BE2C (cell line): ENCODE measurements at regions not wholly inside any gene's neighbourhood (a gene's known extent, or its start where the extent isn't known, plus 50 kb on each side); places are given as distances from the start of the nearest gene placed in this dataset.

Experiments used
- DNase-seq: peaks from one replicate; pipeline ENCODE4 v3.0.0-alpha.2; 2020
- H3K27me3 ChIP-seq: fragments of 250-450 bp; sonication (Bioruptor Pico); 2 replicates; pipeline ENCODE4 v1.5.1; 2020; ENCODE audit warnings: mild to moderate bottlenecking
- H3K36me3 ChIP-seq: fragments of 250-450 bp; sonication (Bioruptor Pico); 2 replicates; pipeline ENCODE4 v1.5.1; 2020; ENCODE audit warnings: mild to moderate bottlenecking
- H3K4me1 ChIP-seq: fragments of 250-450 bp; sonication (Bioruptor Pico); 2 replicates; pipeline ENCODE4 v1.5.1; 2020
- H3K4me3 ChIP-seq: 2 replicates; pipeline ENCODE4 v1.5.1; 2011; ENCODE audit warnings: low read depth, low read length
- H3K9me3 ChIP-seq: fragments of 250-450 bp; sonication (Bioruptor Pico); 2 replicates; pipeline ENCODE4 v1.5.1; 2020
- TF ChIP-seq, protein P1 (sequence below): IDR thresholded peaks from 2 replicates; pipeline ENCODE4 v1.5.1; 2012; ENCODE audit warnings: mild to moderate bottlenecking, low read depth, low read length

DNA sequence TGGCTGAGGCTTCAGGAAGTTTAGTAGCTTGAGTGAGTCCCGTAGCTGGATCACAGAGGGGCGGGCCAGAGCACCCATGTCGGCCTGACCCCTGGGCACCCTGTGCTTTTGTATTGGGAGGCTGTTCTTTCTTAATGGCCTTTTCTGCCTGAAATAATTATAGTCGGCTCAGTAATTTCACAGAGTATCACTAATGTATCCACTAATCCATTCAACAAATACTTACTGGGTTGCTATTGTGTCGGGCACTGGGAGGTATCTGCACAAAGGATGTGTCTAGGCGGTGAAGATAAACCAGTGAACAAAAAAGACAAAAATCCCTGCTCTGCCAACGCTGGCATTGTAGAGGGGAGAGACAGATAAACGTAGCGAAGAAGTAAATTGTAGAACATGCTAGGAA, 318.6 kb downstream of the FOXL1 start:
- no peak for DNase-seq

DNA sequence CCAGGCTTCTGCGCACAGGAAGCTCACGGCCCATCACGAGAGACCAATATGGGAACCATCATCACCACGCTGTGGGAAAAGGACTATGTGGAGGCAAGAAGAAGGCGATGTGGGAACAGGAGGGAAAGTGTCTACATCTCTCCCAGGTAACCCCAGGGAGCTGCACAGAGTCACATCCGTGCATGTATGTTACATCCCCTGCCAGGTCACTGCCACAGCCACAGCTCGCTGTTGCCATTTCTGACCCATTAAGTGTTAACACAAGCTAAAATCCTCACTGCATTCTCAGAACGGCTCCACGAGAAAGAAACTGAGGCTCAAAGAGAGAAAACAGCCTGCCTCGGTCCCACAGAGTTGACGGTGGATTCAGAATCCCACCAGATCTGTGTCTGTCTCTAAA, 319.1 kb downstream of the FOXL1 start:
- Histone ChIP-seq H3K4me3 (no peak overlapping the region), H3K4me1 (no peaks in the 10 kb centered on the region), H3K9me3 (no peaks in the 10 kb centered on the region), H3K36me3 (no peaks in the 10 kb centered on the region), H3K27me3 (no peaks in the 10 kb centered on the region; the same call in 1 of the 2 replicates)
- DNase-seq = no peak
- TF ChIP-seq, protein P1, sequence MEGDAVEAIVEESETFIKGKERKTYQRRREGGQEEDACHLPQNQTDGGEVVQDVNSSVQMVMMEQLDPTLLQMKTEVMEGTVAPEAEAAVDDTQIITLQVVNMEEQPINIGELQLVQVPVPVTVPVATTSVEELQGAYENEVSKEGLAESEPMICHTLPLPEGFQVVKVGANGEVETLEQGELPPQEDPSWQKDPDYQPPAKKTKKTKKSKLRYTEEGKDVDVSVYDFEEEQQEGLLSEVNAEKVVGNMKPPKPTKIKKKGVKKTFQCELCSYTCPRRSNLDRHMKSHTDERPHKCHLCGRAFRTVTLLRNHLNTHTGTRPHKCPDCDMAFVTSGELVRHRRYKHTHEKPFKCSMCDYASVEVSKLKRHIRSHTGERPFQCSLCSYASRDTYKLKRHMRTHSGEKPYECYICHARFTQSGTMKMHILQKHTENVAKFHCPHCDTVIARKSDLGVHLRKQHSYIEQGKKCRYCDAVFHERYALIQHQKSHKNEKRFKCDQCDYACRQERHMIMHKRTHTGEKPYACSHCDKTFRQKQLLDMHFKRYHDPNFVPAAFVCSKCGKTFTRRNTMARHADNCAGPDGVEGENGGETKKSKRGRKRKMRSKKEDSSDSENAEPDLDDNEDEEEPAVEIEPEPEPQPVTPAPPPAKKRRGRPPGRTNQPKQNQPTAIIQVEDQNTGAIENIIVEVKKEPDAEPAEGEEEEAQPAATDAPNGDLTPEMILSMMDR = no peak

More for the DNA sequence above, 318.6 kb downstream of the FOXL1 start:
- Histone ChIP-seq H3K27me3 (no peaks in the 10 kb centered on the region; the same call in 1 of the 2 replicates), H3K9me3 (no peaks in the 10 kb centered on the region), H3K4me1 (no peaks in the 10 kb centered on the region), H3K36me3 (no peaks in the 10 kb centered on the region), H3K4me3 (no peak overlapping the region)
- TF ChIP-seq, protein P1 = no peak

DNA sequence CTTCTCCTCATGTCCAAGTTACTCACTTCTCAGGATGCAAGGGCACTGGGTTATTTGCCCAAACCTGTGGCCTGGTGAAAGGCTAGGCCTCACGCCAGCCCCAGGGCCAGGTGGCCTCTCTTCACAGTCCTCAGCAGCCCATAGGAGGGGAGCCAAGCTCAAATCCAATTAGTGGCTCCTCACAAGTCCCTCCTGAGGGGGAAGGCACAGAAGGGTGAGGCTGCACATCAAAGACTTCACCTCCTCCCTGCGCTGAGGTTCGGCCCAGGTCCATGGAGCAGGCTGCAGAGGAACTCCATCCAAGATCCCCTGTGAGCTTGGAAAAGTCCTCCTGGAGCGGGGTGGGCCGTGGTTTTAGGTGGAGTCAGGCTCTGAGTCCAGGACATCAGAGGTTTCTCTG, 320.0 kb downstream of the FOXL1 start:
- Histone ChIP-seq H3K27me3 (no peaks in the 10 kb centered on the region; the same call in 1 of the 2 replicates), H3K4me1 (no peaks in the 10 kb centered on the region)
- TF ChIP-seq, protein P1 = no peak

DNA sequence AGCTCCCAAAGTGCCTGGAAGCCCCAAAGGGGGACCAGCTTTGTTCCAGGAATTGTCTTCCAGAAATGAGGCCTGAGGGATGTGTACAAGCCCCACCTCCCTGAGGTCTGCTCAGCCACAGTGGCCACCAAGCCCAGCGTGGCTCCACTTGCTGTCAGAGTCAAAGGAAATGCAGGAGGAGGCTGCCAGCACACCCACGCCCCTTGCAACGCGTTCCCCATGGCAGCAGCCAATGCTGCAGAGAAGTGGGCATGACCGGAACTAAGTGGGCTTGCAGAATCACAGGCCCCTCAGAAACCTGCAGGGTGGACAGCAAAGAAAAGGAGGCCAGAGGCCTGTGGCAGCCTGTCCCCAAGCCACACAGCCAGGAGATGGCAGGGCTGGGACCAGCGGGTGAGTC, 320.8 kb downstream of the FOXL1 start:
- TF ChIP-seq, protein P1 = no peak
- H3K4me3 ChIP-seq = no peak overlapping the region
- no peaks in the 10 kb centered on the region for H3K36me3 ChIP-seq
- H3K27me3 ChIP-seq = no peaks in the 10 kb centered on the region; the same call in 1 of the 2 replicates
- no peaks in the 10 kb centered on the region for H3K9me3 ChIP-seq
- DNase-seq = no peak
- H3K4me1 ChIP-seq = no peaks in the 10 kb centered on the region

More for the DNA sequence above, 320.0 kb downstream of the FOXL1 start:
- no peak for DNase-seq
- Histone ChIP-seq H3K36me3 (no peaks in the 10 kb centered on the region), H3K4me3 (no peak overlapping the region), H3K9me3 (no peaks in the 10 kb centered on the region)

DNA sequence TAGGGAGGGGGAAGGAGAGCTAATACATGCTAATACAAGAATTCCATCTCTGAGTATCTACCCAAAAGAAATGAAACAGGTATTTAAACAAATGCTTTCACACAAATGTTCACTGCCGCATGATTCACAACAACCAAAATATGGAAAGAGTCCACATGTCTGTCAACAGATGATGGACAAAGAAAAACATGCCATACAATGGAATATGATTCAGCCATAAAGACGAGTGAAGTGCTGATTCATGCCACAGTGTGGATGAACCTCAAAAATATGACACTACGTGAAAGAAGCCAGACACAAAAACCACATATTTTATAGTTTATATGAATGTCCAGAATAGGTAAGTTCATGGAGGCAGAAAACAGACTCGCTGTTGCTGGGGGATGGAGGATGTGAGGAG, 321.4 kb downstream of the FOXL1 start:
- DNase-seq = no peak
- no peaks in the 10 kb centered on the region for H3K36me3 ChIP-seq
- no peaks in the 10 kb centered on the region for H3K9me3 ChIP-seq

DNA sequence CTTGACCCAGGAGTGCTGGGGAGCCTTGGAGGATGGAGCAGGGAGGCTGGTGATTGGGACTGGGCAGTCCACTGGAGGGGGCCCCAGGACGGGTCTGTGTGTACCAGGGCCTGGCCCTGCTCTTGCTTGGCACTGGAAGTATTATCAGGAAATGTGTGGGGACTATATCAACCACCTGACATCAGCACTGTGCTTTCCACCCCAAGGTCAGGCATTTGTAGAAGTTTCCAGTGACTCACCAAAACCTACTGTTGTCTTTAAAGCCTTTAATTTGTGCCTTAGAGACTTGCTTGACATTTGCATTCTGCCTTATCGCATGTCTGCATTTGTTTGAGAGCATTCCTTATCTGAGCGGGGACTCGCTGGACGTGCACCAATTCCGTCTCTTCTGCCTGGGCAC, 323.1 kb downstream of the FOXL1 start:
- no peaks in the 10 kb centered on the region for H3K4me1 ChIP-seq
- H3K4me3 ChIP-seq = no peak overlapping the region
- no peaks in the 10 kb centered on the region for H3K9me3 ChIP-seq
- H3K36me3 ChIP-seq = no peaks in the 10 kb centered on the region
- no peaks in the 10 kb centered on the region; the same call in 1 of the 2 replicates for H3K27me3 ChIP-seq
- no peak for DNase-seq
- TF ChIP-seq, protein P1 = no peak

More for the DNA sequence above, 321.4 kb downstream of the FOXL1 start:
- Histone ChIP-seq H3K4me1 (no peaks in the 10 kb centered on the region), H3K4me3 (no peak overlapping the region), H3K27me3 (no peaks in the 10 kb centered on the region; the same call in 1 of the 2 replicates)
- TF ChIP-seq, protein P1 = no peak
